ENCODE measurements at regions not wholly inside any gene's neighbourhood (a gene's known extent, or its start where the extent isn't known, plus 50 kb on each side); places are given as distances from the start of the nearest gene placed in this dataset.

- TF ChIP-seq PRDM15 (CRISPR knock-in tag; IDR thresholded peaks at IDR 0.05) (no peak), EP300 (IDR thresholded peaks at IDR 0.05; ENCODE audit: borderline replicate concordance in 1 of 2, control insufficient read depth in 1 of 2, low read depth in 2 of 2, low read length in 2 of 2) (no peak), CUX1 (IDR thresholded peaks at IDR 0.05; ENCODE audit: insufficient replicate concordance, low read depth, low read length) (no peak)
Measured at GRCh38 chr2:67050622-67051021, 346.5 kb upstream of the ETAA1 start (continued).

Data from GM12878 (cell line).